NCI-H82 (cell line): ENCODE measurements at regions not wholly inside any gene's neighbourhood (a gene's known extent, or its start where the extent isn't known, plus 50 kb on each side); places are given as distances from the start of the nearest gene placed in this dataset.

ENCODE experiments used
- DNase-seq: peaks from one replicate; lab custom pipeline; 2025; lab: John Stamatoyannopoulos, UW

GRCh38 chr9:105023788-105024187 lies 95.8 kb upstream of the ABCA1 start:
- no peak for DNase-seq

GRCh38 chr9:105024529-105024928 lies 96.6 kb upstream of the ABCA1 start:
- no peak for DNase-seq

- no peak for DNase-seq
Observed at GRCh38 chr9:105026451-105026850, 98.5 kb upstream of the ABCA1 start.

- DNase-seq: no peak
Observed at GRCh38 chr9:105027084-105027483, 99.1 kb upstream of the ABCA1 start.

- DNase-seq: no peak
Observed at GRCh38 chr9:105030285-105030684, 102.3 kb upstream of the ABCA1 start.

- DNase-seq: no peak
Observed at GRCh38 chr9:105037139-105037538, 109.2 kb upstream of the ABCA1 start.

GRCh38 chr9:105038051-105038450 lies 110.1 kb upstream of the ABCA1 start:
- DNase-seq: no peak

- no peak for DNase-seq
Observed at GRCh38 chr9:105039175-105039799, 111.3 kb upstream of the ABCA1 start.

- no peak for DNase-seq
Observed at GRCh38 chr9:105043370-105043936, 115.5 kb upstream of the ABCA1 start.

GRCh38 chr9:105044518-105044917 lies 116.6 kb upstream of the ABCA1 start:
- DNase-seq: no peak

GRCh38 chr9:105046907-105047741 lies 119.2 kb upstream of the ABCA1 start:
- peak; percentile 90 for DNase-seq

GRCh38 chr9:105047742-105048041 lies 119.7 kb upstream of the ABCA1 start:
- DNase-seq: peak; percentile 76

- DNase-seq: no peak
Observed at GRCh38 chr9:105048331-105048730, 120.4 kb upstream of the ABCA1 start.

- DNase-seq: no peak
Observed at GRCh38 chr9:105050296-105050695, 122.3 kb upstream of the ABCA1 start.

GRCh38 chr9:105051897-105052296 lies 123.9 kb upstream of the ABCA1 start:
- DNase-seq: no peak

GRCh38 chr9:105052346-105052745 lies 124.4 kb upstream of the ABCA1 start:
- DNase-seq: no peak

GRCh38 chr9:105053209-105053652 lies 125.3 kb upstream of the ABCA1 start:
- no peak for DNase-seq

- DNase-seq: no peak
Observed at GRCh38 chr9:105054491-105054890, 126.5 kb upstream of the ABCA1 start.

- no peak for DNase-seq
Observed at GRCh38 chr9:105055917-105056316, 128.0 kb upstream of the ABCA1 start.

GRCh38 chr9:105057551-105057950 lies 129.6 kb upstream of the ABCA1 start:
- no peak for DNase-seq

GRCh38 chr9:105059252-105059651 lies 131.3 kb upstream of the ABCA1 start:
- no peak for DNase-seq

GRCh38 chr9:105062222-105062855 lies 134.4 kb upstream of the ABCA1 start:
- DNase-seq: no peak
